ENCODE measurements at regions not wholly inside any gene's neighbourhood (a gene's known extent, or its start where the extent isn't known, plus 50 kb on each side); places are given as distances from the start of the nearest gene placed in this dataset.

DNA sequence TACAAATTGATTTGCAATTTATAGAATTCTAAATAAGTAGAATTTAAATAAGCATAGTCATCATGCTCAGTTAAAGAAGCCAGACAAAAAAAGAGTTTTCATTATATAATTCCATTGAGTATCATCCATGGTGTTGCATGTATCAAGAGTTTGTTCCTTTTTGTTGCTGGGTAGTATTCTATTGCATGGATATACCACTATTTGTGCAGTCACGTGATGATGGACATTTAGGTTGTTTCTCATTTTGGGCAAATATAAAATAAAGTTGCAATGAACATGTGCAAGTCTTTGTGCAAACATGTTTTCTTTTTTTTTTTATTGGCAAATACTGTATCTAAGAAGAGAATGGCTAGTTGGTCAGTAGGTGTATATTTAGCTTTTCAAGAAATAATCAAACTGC is 186.2 kb upstream of the FRMD6 start:
- TF ChIP-seq, protein P1, sequence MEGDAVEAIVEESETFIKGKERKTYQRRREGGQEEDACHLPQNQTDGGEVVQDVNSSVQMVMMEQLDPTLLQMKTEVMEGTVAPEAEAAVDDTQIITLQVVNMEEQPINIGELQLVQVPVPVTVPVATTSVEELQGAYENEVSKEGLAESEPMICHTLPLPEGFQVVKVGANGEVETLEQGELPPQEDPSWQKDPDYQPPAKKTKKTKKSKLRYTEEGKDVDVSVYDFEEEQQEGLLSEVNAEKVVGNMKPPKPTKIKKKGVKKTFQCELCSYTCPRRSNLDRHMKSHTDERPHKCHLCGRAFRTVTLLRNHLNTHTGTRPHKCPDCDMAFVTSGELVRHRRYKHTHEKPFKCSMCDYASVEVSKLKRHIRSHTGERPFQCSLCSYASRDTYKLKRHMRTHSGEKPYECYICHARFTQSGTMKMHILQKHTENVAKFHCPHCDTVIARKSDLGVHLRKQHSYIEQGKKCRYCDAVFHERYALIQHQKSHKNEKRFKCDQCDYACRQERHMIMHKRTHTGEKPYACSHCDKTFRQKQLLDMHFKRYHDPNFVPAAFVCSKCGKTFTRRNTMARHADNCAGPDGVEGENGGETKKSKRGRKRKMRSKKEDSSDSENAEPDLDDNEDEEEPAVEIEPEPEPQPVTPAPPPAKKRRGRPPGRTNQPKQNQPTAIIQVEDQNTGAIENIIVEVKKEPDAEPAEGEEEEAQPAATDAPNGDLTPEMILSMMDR (IDR thresholded peaks at IDR 0.05; ENCODE audit: insufficient read depth, low read length, poor library complexity, severe bottlenecking) = no peak
- no peak for TF ChIP-seq EZH2phosphoT487 (conservative IDR thresholded peaks at IDR 0.05; ENCODE audit: low read length)
